ENCODE measurements at regions not wholly inside any gene's neighbourhood (a gene's known extent, or its start where the extent isn't known, plus 50 kb on each side); places are given as distances from the start of the nearest gene placed in this dataset.

DNA sequence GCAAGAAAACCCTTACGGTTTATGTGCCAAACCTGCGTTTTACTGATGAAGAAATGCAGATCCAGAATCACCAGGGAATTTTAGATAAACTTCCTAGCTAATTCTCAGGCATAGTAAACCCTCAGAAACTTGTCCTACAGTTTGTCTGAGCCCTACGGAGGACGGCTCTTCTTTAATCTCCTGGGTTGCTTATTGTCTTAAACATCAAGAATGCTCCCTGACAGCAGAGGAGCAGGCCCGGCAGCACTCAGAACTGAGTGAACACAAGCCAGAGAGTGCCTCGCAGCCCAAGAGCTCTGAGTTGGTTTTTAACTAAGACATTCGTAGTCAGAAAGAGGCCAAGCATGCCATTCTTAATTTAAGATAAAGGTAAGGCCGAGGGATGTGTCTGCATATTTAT lies 114.7 kb upstream of the ERCC6L2 start:
- Histone ChIP-seq H3K9me3 (ENCODE audit: insufficient read depth, low read depth, low read length) (no peaks in the 10 kb centered on the region), H3K4me1 (ENCODE audit: insufficient read depth, low read length) (peaks cover 35% of the 10 kb centered on the region), H3K27me3 (ENCODE audit: insufficient read depth, low read length) (peaks cover 6% of the 10 kb centered on the region), H3K36me3 (ENCODE audit: insufficient read depth, low read length) (no peaks in the 10 kb centered on the region), H3K9ac (ENCODE audit: low read depth, low read length) (no peak overlapping the region), H3K27ac (ENCODE audit: low read depth, low read length) (no peak overlapping the region), H3K4me3 (ENCODE audit: low read length) (no peak overlapping the region)
- 71% methylated on average over 8 of the region's 8 CpGs for WGBS

DNA sequence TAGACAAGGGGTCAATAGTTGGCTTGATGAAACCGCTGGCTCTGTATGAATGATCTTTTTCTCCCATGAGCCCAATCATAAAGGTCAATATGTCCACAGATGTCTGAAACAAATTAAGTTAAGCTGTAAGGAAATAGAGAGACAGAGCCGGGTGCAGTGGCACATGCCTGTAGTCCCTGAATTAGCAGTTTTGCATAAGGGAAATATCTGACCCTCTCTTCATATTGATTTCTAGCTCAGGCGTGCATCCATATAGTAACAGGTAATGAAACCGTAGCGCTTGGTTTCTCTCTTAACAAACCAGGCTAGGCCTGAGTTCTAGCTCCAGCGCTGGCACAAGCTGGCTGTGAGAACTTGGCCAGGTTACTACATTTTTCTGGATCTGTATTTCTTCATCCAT lies 118.1 kb upstream of the ERCC6L2 start:
- 90% methylated on average over 6 of the region's 6 CpGs for WGBS
- Histone ChIP-seq H3K4me3 (ENCODE audit: low read length) (no peak overlapping the region), H3K4me1 (ENCODE audit: insufficient read depth, low read length) (peaks cover 47% of the 10 kb centered on the region), H3K27me3 (ENCODE audit: insufficient read depth, low read length) (peaks cover 38% of the 10 kb centered on the region), H3K36me3 (ENCODE audit: insufficient read depth, low read length) (no peaks in the 10 kb centered on the region), H3K9me3 (ENCODE audit: insufficient read depth, low read depth, low read length) (no peaks in the 10 kb centered on the region), H3K27ac (ENCODE audit: low read depth, low read length) (no peak overlapping the region; the same call in 1 of the 2 replicates), H3K9ac (ENCODE audit: low read depth, low read length) (no peak overlapping the region)

GRCh38 chr9:95756986-95757385 lies 118.5 kb upstream of the ERCC6L2 start:
- H3K27ac ChIP-seq (ENCODE audit: low read depth, low read length), result no peak overlapping the region; the same call in 1 of the 2 replicates
- peaks cover 47% of the 10 kb centered on the region for H3K4me1 ChIP-seq (ENCODE audit: insufficient read depth, low read length)
- H3K36me3 ChIP-seq (ENCODE audit: insufficient read depth, low read length), result no peaks in the 10 kb centered on the region
- H3K9me3 ChIP-seq (ENCODE audit: insufficient read depth, low read depth, low read length), result no peaks in the 10 kb centered on the region
- 32% methylated on average over 4 of the region's 4 CpGs for WGBS
- no peak overlapping the region for H3K9ac ChIP-seq (ENCODE audit: low read depth, low read length)
- H3K27me3 ChIP-seq (ENCODE audit: insufficient read depth, low read length), result peaks cover 43% of the 10 kb centered on the region
- H3K4me3 ChIP-seq (ENCODE audit: low read length), result no peak overlapping the region

DNA sequence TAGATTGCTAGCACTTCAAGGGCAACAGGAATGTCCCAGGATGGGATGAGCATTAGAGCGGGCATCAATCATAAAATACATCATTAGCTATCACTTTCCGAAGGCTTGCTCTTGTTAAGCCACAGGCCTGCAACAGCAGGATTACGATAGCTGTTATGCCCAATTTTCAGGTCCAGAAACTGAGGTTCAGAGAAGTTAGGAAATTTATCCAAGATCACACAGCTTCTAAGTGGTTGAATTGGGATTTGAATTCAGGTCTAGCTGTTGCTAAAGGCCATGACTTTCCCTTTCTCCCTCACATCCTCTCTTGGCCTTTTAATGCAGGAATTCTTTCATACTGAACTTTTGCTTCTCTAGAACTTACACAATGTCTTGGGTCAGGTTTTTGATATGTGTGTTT lies 119.4 kb upstream of the ERCC6L2 start:
- peaks cover 45% of the 10 kb centered on the region for H3K27me3 ChIP-seq (ENCODE audit: insufficient read depth, low read length)
- 97% methylated on average over 3 of the region's 3 CpGs for WGBS
- no peaks in the 10 kb centered on the region for H3K36me3 ChIP-seq (ENCODE audit: insufficient read depth, low read length)
- no peaks in the 10 kb centered on the region for H3K9me3 ChIP-seq (ENCODE audit: insufficient read depth, low read depth, low read length)
- H3K4me1 ChIP-seq (ENCODE audit: insufficient read depth, low read length), result peaks cover 47% of the 10 kb centered on the region
- no peak overlapping the region for H3K4me3 ChIP-seq (ENCODE audit: low read length)
- H3K27ac ChIP-seq (ENCODE audit: low read depth, low read length), result no peak overlapping the region
- H3K9ac ChIP-seq (ENCODE audit: low read depth, low read length), result no peak overlapping the region

GRCh38 chr9:95755421-95755730 lies 120.1 kb upstream of the ERCC6L2 start:
- no peak overlapping the region for H3K27ac ChIP-seq (ENCODE audit: low read depth, low read length)
- peaks cover 50% of the 10 kb centered on the region for H3K27me3 ChIP-seq (ENCODE audit: insufficient read depth, low read length)
- peaks cover 47% of the 10 kb centered on the region for H3K4me1 ChIP-seq (ENCODE audit: insufficient read depth, low read length)
- no peaks in the 10 kb centered on the region for H3K36me3 ChIP-seq (ENCODE audit: insufficient read depth, low read length)
- no peak overlapping the region for H3K4me3 ChIP-seq (ENCODE audit: low read length)
- H3K9ac ChIP-seq (ENCODE audit: low read depth, low read length), result no peak overlapping the region
- H3K9me3 ChIP-seq (ENCODE audit: insufficient read depth, low read depth, low read length), result no peaks in the 10 kb centered on the region
- WGBS, result 74% methylated on average over 3 of the region's 3 CpGs

DNA sequence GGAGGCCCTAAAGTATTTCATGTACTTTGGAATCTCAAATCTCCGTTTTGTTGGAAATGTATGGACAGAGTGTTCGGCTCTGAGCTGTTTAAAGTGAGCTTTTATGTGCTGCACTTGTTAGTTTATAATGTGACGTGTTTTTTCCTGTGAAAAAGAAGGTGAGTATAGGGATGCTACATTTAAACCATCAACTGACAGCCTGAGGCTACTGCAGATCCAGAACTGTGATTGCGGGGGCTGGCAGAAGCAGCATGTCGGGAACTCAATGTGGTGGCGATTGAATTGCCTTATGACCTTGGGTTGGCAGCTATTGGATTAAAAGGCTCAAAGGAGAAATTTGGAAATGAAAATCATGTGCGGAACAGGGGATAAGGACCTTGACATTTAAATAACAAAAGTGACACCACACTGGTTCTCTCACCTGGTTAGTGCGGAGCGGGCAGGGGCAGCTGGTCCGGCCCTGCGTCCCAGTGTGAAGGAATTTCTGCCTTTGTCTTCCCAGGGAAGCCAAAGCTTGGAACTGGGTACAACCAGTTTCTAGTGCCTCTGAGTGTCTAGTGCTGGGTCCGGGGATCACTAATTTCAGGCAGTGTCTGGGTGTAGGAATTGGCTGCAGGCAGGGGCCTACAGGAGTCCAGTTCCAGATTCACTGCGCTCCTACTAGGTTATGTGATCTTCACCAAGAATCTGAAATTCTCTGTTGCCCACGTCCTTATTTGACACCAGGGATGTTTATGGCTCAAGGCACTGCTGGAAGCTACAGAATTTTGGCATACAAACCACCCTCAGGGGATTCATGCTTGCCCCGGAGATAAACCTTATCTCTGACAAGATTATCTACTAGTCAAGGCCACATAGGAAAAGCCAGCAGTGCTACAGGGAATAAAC lies 120.7 kb upstream of the ERCC6L2 start:
- peaks cover 50% of the 10 kb centered on the region for H3K27me3 ChIP-seq (ENCODE audit: insufficient read depth, low read length)
- H3K9me3 ChIP-seq (ENCODE audit: insufficient read depth, low read depth, low read length), result no peaks in the 10 kb centered on the region
- no peaks in the 10 kb centered on the region for H3K36me3 ChIP-seq (ENCODE audit: insufficient read depth, low read length)
- H3K4me1 ChIP-seq (ENCODE audit: insufficient read depth, low read length), result peaks cover 47% of the 10 kb centered on the region
- H3K4me3 ChIP-seq (ENCODE audit: low read length), result no peak overlapping the region
- H3K9ac ChIP-seq (ENCODE audit: low read depth, low read length), result peak overlapping the region; percentile 23; the same call in 1 of the 2 replicates
- no peak overlapping the region; the same call in 1 of the 2 replicates for H3K27ac ChIP-seq (ENCODE audit: low read depth, low read length)
- 38% methylated on average over 15 of the region's 15 CpGs for WGBS

DNA sequence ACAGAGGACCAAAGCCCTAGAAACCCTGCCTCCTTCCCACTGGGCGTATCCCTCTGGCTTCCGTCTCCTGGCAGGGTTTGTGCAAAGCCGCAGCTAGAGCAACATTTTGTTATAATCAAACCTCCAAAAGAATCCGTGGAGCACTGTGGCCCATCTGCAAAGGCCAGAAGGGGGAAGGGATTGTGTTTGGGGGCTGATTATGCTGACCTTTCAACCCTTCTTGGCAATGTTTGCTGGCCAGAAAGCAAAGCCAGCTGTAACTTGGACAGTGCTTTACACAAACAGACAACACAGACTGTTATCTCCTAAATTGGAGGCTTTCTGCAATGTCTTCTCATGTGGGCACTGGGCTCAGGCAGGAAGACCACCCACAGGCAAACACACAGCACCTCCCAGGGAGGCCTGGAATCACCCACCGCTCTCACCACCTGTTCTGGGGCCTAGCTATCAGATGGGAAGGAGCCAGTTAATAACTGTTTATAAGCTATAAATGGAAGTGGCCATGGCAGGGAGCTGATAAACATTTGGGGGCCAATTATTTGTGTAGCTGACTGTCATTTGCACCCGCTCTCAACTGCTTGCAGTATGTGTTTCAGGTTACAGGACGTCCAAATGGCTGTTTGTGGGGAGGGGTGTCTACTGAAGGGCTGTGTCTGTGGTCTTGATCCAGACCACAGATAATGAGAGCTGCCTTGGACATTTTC lies 121.6 kb upstream of the ERCC6L2 start:
- Histone ChIP-seq H3K27me3 (ENCODE audit: insufficient read depth, low read length) (peaks cover 50% of the 10 kb centered on the region), H3K4me1 (ENCODE audit: insufficient read depth, low read length) (peaks cover 47% of the 10 kb centered on the region), H3K4me3 (ENCODE audit: low read length) (no peak overlapping the region), H3K36me3 (ENCODE audit: insufficient read depth, low read length) (no peaks in the 10 kb centered on the region), H3K9me3 (ENCODE audit: insufficient read depth, low read depth, low read length) (no peaks in the 10 kb centered on the region), H3K9ac (ENCODE audit: low read depth, low read length) (no peak overlapping the region), H3K27ac (ENCODE audit: low read depth, low read length) (no peak overlapping the region)
- WGBS, result 37% methylated on average over 7 of the region's 7 CpGs

GRCh38 chr9:95752129-95752731 lies 123.3 kb upstream of the ERCC6L2 start:
- Histone ChIP-seq H3K4me3 (ENCODE audit: low read length) (peak overlapping the region; percentile 66), H3K27me3 (ENCODE audit: insufficient read depth, low read length) (peaks cover 50% of the 10 kb centered on the region), H3K9me3 (ENCODE audit: insufficient read depth, low read depth, low read length) (no peaks in the 10 kb centered on the region), H3K27ac (ENCODE audit: low read depth, low read length) (no peak overlapping the region; the same call in 1 of the 2 replicates), H3K4me1 (ENCODE audit: insufficient read depth, low read length) (peaks cover 44% of the 10 kb centered on the region), H3K36me3 (ENCODE audit: insufficient read depth, low read length) (no peaks in the 10 kb centered on the region), H3K9ac (ENCODE audit: low read depth, low read length) (peak overlapping the region; percentile 49)
- 2% methylated on average over 41 of the region's 41 CpGs for WGBS

GRCh38 chr9:95751520-95751790 lies 124.0 kb upstream of the ERCC6L2 start:
- Histone ChIP-seq H3K27ac (ENCODE audit: low read depth, low read length) (no peak overlapping the region), H3K9ac (ENCODE audit: low read depth, low read length) (no peak overlapping the region), H3K27me3 (ENCODE audit: insufficient read depth, low read length) (peaks cover 50% of the 10 kb centered on the region), H3K9me3 (ENCODE audit: insufficient read depth, low read depth, low read length) (no peaks in the 10 kb centered on the region), H3K4me1 (ENCODE audit: insufficient read depth, low read length) (peaks cover 37% of the 10 kb centered on the region), H3K36me3 (ENCODE audit: insufficient read depth, low read length) (no peaks in the 10 kb centered on the region), H3K4me3 (ENCODE audit: low read length) (no peak overlapping the region)
- WGBS, result 46% methylated on average over 2 of the region's 2 CpGs

- Histone ChIP-seq H3K9ac (ENCODE audit: low read depth, low read length) (no peak overlapping the region), H3K9me3 (ENCODE audit: insufficient read depth, low read depth, low read length) (no peaks in the 10 kb centered on the region), H3K27me3 (ENCODE audit: insufficient read depth, low read length) (peaks cover 45% of the 10 kb centered on the region), H3K36me3 (ENCODE audit: insufficient read depth, low read length) (no peaks in the 10 kb centered on the region), H3K4me3 (ENCODE audit: low read length) (no peak overlapping the region), H3K4me1 (ENCODE audit: insufficient read depth, low read length) (peaks cover 32% of the 10 kb centered on the region), H3K27ac (ENCODE audit: low read depth, low read length) (no peak overlapping the region)
- WGBS, result 72% methylated on average over 11 of the region's 11 CpGs
These were observed 124.6 kb upstream of the ERCC6L2 start for GRCh38 chr9:95750725-95751519.

DNA sequence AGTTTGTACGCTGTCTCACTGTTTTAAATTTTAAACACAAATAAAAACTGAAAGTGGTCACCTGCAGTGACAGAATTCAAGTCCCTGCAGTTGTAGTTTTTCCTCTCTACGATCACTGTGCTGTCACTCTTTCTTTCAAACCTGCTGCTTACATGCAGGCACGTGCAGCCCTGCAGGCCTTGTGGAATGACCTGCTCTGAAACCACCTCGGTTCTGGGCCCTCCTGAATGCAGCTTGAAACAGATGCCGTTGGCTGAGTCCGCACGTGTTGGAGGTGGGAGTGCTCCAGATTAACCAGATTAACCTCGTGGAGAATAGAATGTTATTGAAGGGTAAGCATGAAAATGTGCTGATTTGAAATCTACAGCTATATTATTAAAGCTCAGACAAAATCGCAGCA lies 126.0 kb upstream of the ERCC6L2 start:
- Histone ChIP-seq H3K36me3 (ENCODE audit: insufficient read depth, low read length) (no peaks in the 10 kb centered on the region), H3K4me1 (ENCODE audit: insufficient read depth, low read length) (peaks cover 20% of the 10 kb centered on the region), H3K9me3 (ENCODE audit: insufficient read depth, low read depth, low read length) (no peaks in the 10 kb centered on the region), H3K27me3 (ENCODE audit: insufficient read depth, low read length) (peaks cover 32% of the 10 kb centered on the region), H3K9ac (ENCODE audit: low read depth, low read length) (no peak overlapping the region), H3K27ac (ENCODE audit: low read depth, low read length) (no peak overlapping the region), H3K4me3 (ENCODE audit: low read length) (no peak overlapping the region)
- 58% methylated on average over 9 of the region's 9 CpGs for WGBS
